ENCODE measurements at regions not wholly inside any gene's neighbourhood (a gene's known extent, or its start where the extent isn't known, plus 50 kb on each side); places are given as distances from the start of the nearest gene placed in this dataset.

DNA sequence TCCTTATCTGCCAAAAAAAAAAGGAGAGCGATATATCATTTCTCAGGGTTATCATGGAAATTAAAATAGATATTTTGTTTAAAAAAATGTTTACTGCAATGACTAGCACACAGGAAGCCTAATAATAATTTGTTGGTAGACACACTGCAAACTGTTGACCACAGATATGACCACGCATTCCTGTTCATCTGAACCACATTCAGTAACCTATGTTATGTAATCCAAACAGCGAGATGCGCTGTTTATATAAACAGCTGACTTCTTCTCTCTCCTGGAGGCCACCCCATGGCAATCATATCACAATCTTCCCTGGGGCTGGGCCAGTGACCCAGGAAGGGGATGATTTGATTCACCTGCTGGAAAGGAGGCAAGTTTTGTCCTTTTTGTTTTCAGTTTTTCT, 129.3 kb upstream of the UST start (continued):
- no peak for TF ChIP-seq EGR1 (IDR thresholded peaks at IDR 0.05; ENCODE audit: borderline replicate concordance, low read depth, low read length)
- TF ChIP-seq GABPA (IDR thresholded peaks at IDR 0.05; ENCODE audit: borderline replicate concordance, insufficient read depth, low read length), result no peak
- TF ChIP-seq BRCA1 (IDR thresholded peaks at IDR 0.05; ENCODE audit: low read depth, low read length), result no peak
- no peak for TF ChIP-seq KDM5A (IDR thresholded peaks at IDR 0.05; ENCODE audit: low read length)

Data from H1 (cell line).